Loucy (cell line): ENCODE measurements at regions not wholly inside any gene's neighbourhood (a gene's known extent, or its start where the extent isn't known, plus 50 kb on each side); places are given as distances from the start of the nearest gene placed in this dataset.

Source experiments
- H2AFZ ChIP-seq: fragments of 200-600 bp; sonication (generic); 2 replicates; pipeline ENCODE4 v1.6.0; 2016; ENCODE audit warnings: antibody characterized with exemption, mild to moderate bottlenecking, low read length, moderate library complexity
- H3F3A ChIP-seq: fragments of 200-600 bp; 2 replicates; pipeline ENCODE4 v1.6.0; 2016; ENCODE audit warnings: antibody characterized with exemption, low read depth, mild to moderate bottlenecking
- H3K27me3 ChIP-seq: fragments of 200-600 bp; sonication (generic); 2 replicates; pipeline ENCODE4 v1.6.1; 2014; ENCODE audit warnings: low read length, mild to moderate bottlenecking; ENCODE audit not compliant: insufficient read depth, poor library complexity, severe bottlenecking
- H3K36me3 ChIP-seq: fragments of 200-600 bp; sonication (generic); 2 replicates; pipeline ENCODE4 v1.6.1; 2016; ENCODE audit warnings: low read length; ENCODE audit not compliant: insufficient read depth
- H3K4me1 ChIP-seq: fragments of 200-600 bp; sonication (generic); 2 replicates; pipeline ENCODE4 v1.5.1; 2014; ENCODE audit warnings: low read length, mild to moderate bottlenecking; ENCODE audit not compliant: insufficient read depth, poor library complexity, severe bottlenecking
- H3K4me2 ChIP-seq: fragments of 200-600 bp; sonication (generic); 2 replicates; pipeline ENCODE4 v1.6.0; 2014; ENCODE audit warnings: antibody characterized with exemption, low read length, low read depth, mild to moderate bottlenecking; ENCODE audit not compliant: poor library complexity, severe bottlenecking
- H3K4me3 ChIP-seq: fragments of 200-600 bp; sonication (generic); 2 replicates; pipeline ENCODE4 v1.5.1; 2014; ENCODE audit warnings: low read length, mild to moderate bottlenecking, mixed read lengths; ENCODE audit not compliant: poor library complexity, severe bottlenecking
- H3K79me2 ChIP-seq: fragments of 200-600 bp; sonication (generic); 2 replicates; pipeline ENCODE4 v1.6.1; 2014; ENCODE audit warnings: low read length; ENCODE audit not compliant: insufficient read depth
- H3K9ac ChIP-seq: fragments of 200-600 bp; sonication (generic); 2 replicates; pipeline ENCODE4 v1.6.0; 2014; ENCODE audit warnings: mild to moderate bottlenecking, low read depth, low read length, moderate library complexity; ENCODE audit not compliant: poor library complexity, severe bottlenecking
- H3K9me2 ChIP-seq: fragments of 200-600 bp; sonication (generic); replicated peaks from 2 replicates; pipeline ENCODE4 v1.6.1; 2016; ENCODE audit warnings: low read depth, low read length, mixed read lengths
- H3K9me3 ChIP-seq: fragments of 200-600 bp; sonication (generic); 2 replicates; pipeline ENCODE4 v1.6.1; 2014; ENCODE audit warnings: mild to moderate bottlenecking, antibody characterized with exemption, low read length, low read depth; ENCODE audit not compliant: insufficient read depth
- H4K20me1 ChIP-seq: fragments of 200-600 bp; sonication (generic); 2 replicates; pipeline ENCODE4 v1.6.0; 2014; ENCODE audit warnings: antibody characterized with exemption, low read length, mild to moderate bottlenecking; ENCODE audit not compliant: insufficient read depth, poor library complexity, severe bottlenecking
- CTCF ChIP-seq: fragments of 200-600 bp; sonication (generic); conservative IDR thresholded peaks from 2 replicates; pipeline ENCODE4 v1.5.1; 2014; ENCODE audit warnings: mild to moderate bottlenecking, antibody characterized with exemption, low read length
- EZH2phosphoT487 ChIP-seq: fragments of 200-600 bp; IDR thresholded peaks from 2 replicates; pipeline ENCODE4 v1.6.1; 2018; ENCODE audit warnings: antibody characterized with exemption, mild to moderate bottlenecking, moderate library complexity, borderline replicate concordance

GRCh38 chr2:151182899-151183809, 78.5 kb downstream of the RBM43 start:
- Histone ChIP-seq H3K36me3 (no peaks in the 10 kb centered on the region), H2AFZ (peak overlapping the region; percentile 74), H3F3A (no peaks in the 10 kb centered on the region), H3K9me3 (no peaks in the 10 kb centered on the region), H3K9me2 (no peaks in the 10 kb centered on the region), H3K4me3 (peak overlapping the region; percentile 66), H3K79me2 (no peaks in the 10 kb centered on the region), H3K9ac (peak overlapping the region; percentile 58), H3K4me2 (peak overlapping the region; percentile 76), H3K4me1 (peaks cover 53% of the 10 kb centered on the region), H3K27me3 (no peaks in the 10 kb centered on the region), H4K20me1 (no peaks in the 10 kb centered on the region)
- no peak for TF ChIP-seq CTCF

DNA sequence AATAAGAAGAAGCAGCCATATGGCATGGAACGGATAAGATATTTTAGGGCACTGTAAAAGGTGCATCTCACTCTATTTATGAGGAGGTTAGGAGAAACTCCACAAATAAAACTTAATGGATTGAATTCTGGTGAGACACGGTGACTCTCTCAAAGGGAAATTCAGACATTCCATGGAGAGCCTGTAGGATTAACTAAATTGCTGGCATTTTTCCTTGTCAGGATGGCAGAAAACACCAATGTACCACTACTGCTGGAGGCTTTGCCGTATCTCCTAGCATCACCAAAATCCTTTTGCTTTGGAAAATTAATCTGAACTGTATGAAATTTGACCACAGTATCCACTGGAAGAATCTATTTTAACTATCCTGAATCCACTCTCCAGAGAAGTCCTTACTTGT, 79.3 kb downstream of the RBM43 start:
- peak overlapping the region; percentile 66 for H3K4me3 ChIP-seq
- no peak for TF ChIP-seq EZH2phosphoT487
- no peak for TF ChIP-seq CTCF
- H3K4me2 ChIP-seq: peak overlapping the region; percentile 76
- H3K9me2 ChIP-seq: no peaks in the 10 kb centered on the region
- no peaks in the 10 kb centered on the region for H3K9me3 ChIP-seq
- peaks cover 52% of the 10 kb centered on the region for H3K4me1 ChIP-seq
- no peaks in the 10 kb centered on the region for H3K27me3 ChIP-seq
- H3K9ac ChIP-seq: peak overlapping the region; percentile 58
- no peaks in the 10 kb centered on the region for H3K36me3 ChIP-seq
- H3K79me2 ChIP-seq: no peaks in the 10 kb centered on the region
- H3F3A ChIP-seq: no peaks in the 10 kb centered on the region
- H2AFZ ChIP-seq: peak overlapping the region; percentile 74
- no peaks in the 10 kb centered on the region for H4K20me1 ChIP-seq

- no peaks in the 10 kb centered on the region for H4K20me1 ChIP-seq
- no peaks in the 10 kb centered on the region for H3K79me2 ChIP-seq
- H3K4me1 ChIP-seq: peaks cover 60% of the 10 kb centered on the region
- TF ChIP-seq CTCF: no peak
- TF ChIP-seq EZH2phosphoT487: no peak
- no peaks in the 10 kb centered on the region for H3K9me2 ChIP-seq
- no peaks in the 10 kb centered on the region for H3F3A ChIP-seq
- H3K27me3 ChIP-seq: no peaks in the 10 kb centered on the region
- H3K9me3 ChIP-seq: no peaks in the 10 kb centered on the region
- H2AFZ ChIP-seq: no peak overlapping the region
- no peak overlapping the region for H3K9ac ChIP-seq
- no peak overlapping the region for H3K4me3 ChIP-seq
- peak overlapping the region; percentile 19 for H3K4me2 ChIP-seq
- H3K36me3 ChIP-seq: no peaks in the 10 kb centered on the region
Observed at GRCh38 chr2:151181524-151181923, 80.1 kb downstream of the RBM43 start.
